ENCODE measurements at regions not wholly inside any gene's neighbourhood (a gene's known extent, or its start where the extent isn't known, plus 50 kb on each side); places are given as distances from the start of the nearest gene placed in this dataset.
"Not testable (repeated sequence)": the region's sequence is repeated elsewhere in the genome, so short reads cannot be mapped to it uniquely, and the experiment has no call there.

- not testable (repeated sequence) for H3K4me1 ChIP-seq; H3K27me3 ChIP-seq; DNase-seq (ENCODE audit: low spot score); H3K36me3 ChIP-seq; H3K4me3 ChIP-seq; H3K9me3 ChIP-seq; H3K27ac ChIP-seq
These were observed 73.8 kb upstream of the SPATA31A3 start for GRCh38 chr9:67066140-67066539.

GRCh38 chr9:67058898-67059715 lies 66.8 kb upstream of the SPATA31A3 start:
- Histone ChIP-seq H3K27ac (peak overlapping the region; percentile 46 to 53), H3K4me3 (peak overlapping the region; percentile 31 to 41)
- not testable (repeated sequence) for H3K9me3 ChIP-seq; DNase-seq (ENCODE audit: low spot score); H3K36me3 ChIP-seq; H3K27me3 ChIP-seq; H3K4me1 ChIP-seq
